ENCODE measurements at regions not wholly inside any gene's neighbourhood (a gene's known extent, or its start where the extent isn't known, plus 50 kb on each side); places are given as distances from the start of the nearest gene placed in this dataset.

DNA sequence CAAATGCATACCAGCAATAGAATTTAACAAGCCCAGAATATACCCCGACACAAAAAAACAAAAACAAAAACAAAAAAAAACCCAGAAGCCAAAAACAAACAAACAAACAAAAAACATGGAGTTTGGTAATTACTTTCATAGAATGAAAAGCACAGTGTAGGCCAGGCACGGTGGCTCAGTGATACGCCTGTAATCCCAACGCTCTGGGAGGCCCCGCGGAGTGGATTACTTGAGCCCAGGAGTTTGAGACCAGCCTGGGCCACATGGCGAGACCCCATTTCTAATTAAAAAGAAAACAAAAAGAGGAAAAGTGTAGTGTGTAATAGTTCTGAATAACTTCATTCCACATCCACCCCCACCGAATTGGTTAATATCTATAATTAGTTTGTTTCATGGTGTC is 1265.7 kb downstream of the NCAM2 start:
- no peak overlapping the region for H3K4me3 ChIP-seq (ENCODE audit: low read depth in 2 of 2, low read length in 1 of 2)
- H3K9ac ChIP-seq: no peak overlapping the region
- H3K9me2 ChIP-seq: no peaks in the 10 kb centered on the region
- POLR2A ChIA-PET: no interaction called here
- H3K4me2 ChIP-seq: no peak overlapping the region
- 68% methylated on average over 8 of the region's 8 CpGs for WGBS (ENCODE audit: low lambda C conversion rate)
- DNase-seq: no peak
- H3K9me3 ChIP-seq: no peaks in the 10 kb centered on the region
- H3K4me1 ChIP-seq (ENCODE audit: control insufficient read depth in 1 of 2, insufficient read depth in 2 of 2, low read depth in 1 of 2, low read length in 1 of 2): no peaks in the 10 kb centered on the region
- H3K36me3 ChIP-seq (replicated peaks in 1 of 2; ENCODE audit: control insufficient read depth in 1 of 2, insufficient read depth in 2 of 2, low read length in 1 of 2): no peaks in the 10 kb centered on the region
- H3K27ac ChIP-seq (ENCODE audit: low read depth in 2 of 2, low read length in 1 of 2): no peak overlapping the region
- no peaks in the 10 kb centered on the region for H3F3A ChIP-seq (replicated peaks; ENCODE audit: insufficient read depth)
- H3K27me3 ChIP-seq (ENCODE audit: insufficient read depth): no peaks in the 10 kb centered on the region
- no peak overlapping the region for H2AFZ ChIP-seq (ENCODE audit: low read depth)
- TF ChIP-seq, protein P1, sequence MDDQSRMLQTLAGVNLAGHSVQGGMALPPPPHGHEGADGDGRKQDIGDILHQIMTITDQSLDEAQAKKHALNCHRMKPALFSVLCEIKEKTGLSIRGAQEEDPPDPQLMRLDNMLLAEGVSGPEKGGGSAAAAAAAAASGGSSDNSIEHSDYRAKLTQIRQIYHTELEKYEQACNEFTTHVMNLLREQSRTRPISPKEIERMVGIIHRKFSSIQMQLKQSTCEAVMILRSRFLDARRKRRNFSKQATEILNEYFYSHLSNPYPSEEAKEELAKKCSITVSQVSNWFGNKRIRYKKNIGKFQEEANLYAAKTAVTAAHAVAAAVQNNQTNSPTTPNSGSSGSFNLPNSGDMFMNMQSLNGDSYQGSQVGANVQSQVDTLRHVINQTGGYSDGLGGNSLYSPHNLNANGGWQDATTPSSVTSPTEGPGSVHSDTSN (IDR thresholded peaks at IDR 0.05): no peak
- TF ChIP-seq JUND (IDR thresholded peaks at IDR 0.05) (no peak), YY1 (IDR thresholded peaks at IDR 0.05; ENCODE audit: low read depth) (no peak), TCF12 (IDR thresholded peaks at IDR 0.05) (no peak), RAD21 (IDR thresholded peaks at IDR 0.05; ENCODE audit: low read length) (no peak), FOSL2 (IDR thresholded peaks at IDR 0.05; ENCODE audit: borderline replicate concordance, low read depth) (no peak), RCOR1 (IDR thresholded peaks at IDR 0.05; ENCODE audit: low read length) (no peak), CHD2 (IDR thresholded peaks at IDR 0.05; ENCODE audit: low read length, partially characterized antibody) (no peak), NFIC (IDR thresholded peaks at IDR 0.05; ENCODE audit: borderline replicate concordance) (no peak)
- TF ChIP-seq, protein P2, sequence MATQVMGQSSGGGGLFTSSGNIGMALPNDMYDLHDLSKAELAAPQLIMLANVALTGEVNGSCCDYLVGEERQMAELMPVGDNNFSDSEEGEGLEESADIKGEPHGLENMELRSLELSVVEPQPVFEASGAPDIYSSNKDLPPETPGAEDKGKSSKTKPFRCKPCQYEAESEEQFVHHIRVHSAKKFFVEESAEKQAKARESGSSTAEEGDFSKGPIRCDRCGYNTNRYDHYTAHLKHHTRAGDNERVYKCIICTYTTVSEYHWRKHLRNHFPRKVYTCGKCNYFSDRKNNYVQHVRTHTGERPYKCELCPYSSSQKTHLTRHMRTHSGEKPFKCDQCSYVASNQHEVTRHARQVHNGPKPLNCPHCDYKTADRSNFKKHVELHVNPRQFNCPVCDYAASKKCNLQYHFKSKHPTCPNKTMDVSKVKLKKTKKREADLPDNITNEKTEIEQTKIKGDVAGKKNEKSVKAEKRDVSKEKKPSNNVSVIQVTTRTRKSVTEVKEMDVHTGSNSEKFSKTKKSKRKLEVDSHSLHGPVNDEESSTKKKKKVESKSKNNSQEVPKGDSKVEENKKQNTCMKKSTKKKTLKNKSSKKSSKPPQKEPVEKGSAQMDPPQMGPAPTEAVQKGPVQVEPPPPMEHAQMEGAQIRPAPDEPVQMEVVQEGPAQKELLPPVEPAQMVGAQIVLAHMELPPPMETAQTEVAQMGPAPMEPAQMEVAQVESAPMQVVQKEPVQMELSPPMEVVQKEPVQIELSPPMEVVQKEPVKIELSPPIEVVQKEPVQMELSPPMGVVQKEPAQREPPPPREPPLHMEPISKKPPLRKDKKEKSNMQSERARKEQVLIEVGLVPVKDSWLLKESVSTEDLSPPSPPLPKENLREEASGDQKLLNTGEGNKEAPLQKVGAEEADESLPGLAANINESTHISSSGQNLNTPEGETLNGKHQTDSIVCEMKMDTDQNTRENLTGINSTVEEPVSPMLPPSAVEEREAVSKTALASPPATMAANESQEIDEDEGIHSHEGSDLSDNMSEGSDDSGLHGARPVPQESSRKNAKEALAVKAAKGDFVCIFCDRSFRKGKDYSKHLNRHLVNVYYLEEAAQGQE (IDR thresholded peaks at IDR 0.05; ENCODE audit: low read depth, low read length): no peak
- H4K20me1 ChIP-seq (ENCODE audit: insufficient read depth): no peaks in the 10 kb centered on the region
- no peaks in the 10 kb centered on the region for H3K79me2 ChIP-seq (ENCODE audit: insufficient read depth)
- CTCF ChIA-PET: no interaction called here

DNA sequence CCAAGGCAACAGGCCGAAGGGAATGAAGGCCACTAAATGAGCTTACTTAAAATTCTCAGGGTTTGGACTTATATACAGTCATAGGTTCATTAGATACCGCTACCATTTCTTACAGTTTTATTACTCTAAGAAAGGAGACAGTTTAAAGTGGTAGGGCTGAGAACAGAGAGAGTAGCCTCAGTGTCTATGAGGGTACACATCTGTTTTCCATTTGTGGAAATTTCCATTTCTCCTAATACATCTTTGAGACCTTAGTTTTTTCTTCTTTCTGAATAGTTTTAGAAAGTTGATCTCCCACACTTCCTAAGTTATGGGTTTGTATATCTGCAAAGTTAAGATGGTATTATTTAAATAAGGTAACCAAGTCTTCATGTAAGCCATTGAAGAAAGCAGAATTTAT is 1279.1 kb downstream of the NCAM2 start:
- no peaks in the 10 kb centered on the region for H3K27me3 ChIP-seq (ENCODE audit: insufficient read depth)
- POLR2A ChIA-PET: no interaction called here
- H2AFZ ChIP-seq (ENCODE audit: low read depth): no peak overlapping the region
- H3K9ac ChIP-seq: no peak overlapping the region
- H3K4me1 ChIP-seq (ENCODE audit: control insufficient read depth in 1 of 2, insufficient read depth in 2 of 2, low read depth in 1 of 2, low read length in 1 of 2): no peaks in the 10 kb centered on the region; a peak in 1 of 4 replicates
- no peak overlapping the region for H3K4me2 ChIP-seq
- H3K36me3 ChIP-seq (replicated peaks in 1 of 2; ENCODE audit: control insufficient read depth in 1 of 2, insufficient read depth in 2 of 2, low read length in 1 of 2): no peaks in the 10 kb centered on the region
- no peaks in the 10 kb centered on the region for H4K20me1 ChIP-seq (ENCODE audit: insufficient read depth)
- H3K4me3 ChIP-seq (ENCODE audit: low read depth in 2 of 2, low read length in 1 of 2): no peak overlapping the region
- no peak overlapping the region for H3K27ac ChIP-seq (ENCODE audit: low read depth in 2 of 2, low read length in 1 of 2)
- H3K79me2 ChIP-seq (ENCODE audit: insufficient read depth): no peaks in the 10 kb centered on the region
- WGBS (ENCODE audit: low lambda C conversion rate): 25% methylated on average over 2 of the region's 2 CpGs
- DNase-seq: no peak
- no peaks in the 10 kb centered on the region; the same call in 1 of the 2 replicates for H3K9me3 ChIP-seq
- CTCF ChIA-PET: no interaction called here
- TF ChIP-seq NRF1 (IDR thresholded peaks at IDR 0.05; ENCODE audit: low read depth, low read length) (no peak), SMC3 (IDR thresholded peaks at IDR 0.05; ENCODE audit: low read depth, low read length) (no peak), TEAD4 (IDR thresholded peaks at IDR 0.05; ENCODE audit: borderline replicate concordance, insufficient read depth) (no peak), RXRA (IDR thresholded peaks at IDR 0.05; ENCODE audit: borderline replicate concordance, low read depth) (no peak), SIN3A (IDR thresholded peaks at IDR 0.05; ENCODE audit: borderline replicate concordance, low read depth, low read length) (no peak)
- TF ChIP-seq, protein P3, sequence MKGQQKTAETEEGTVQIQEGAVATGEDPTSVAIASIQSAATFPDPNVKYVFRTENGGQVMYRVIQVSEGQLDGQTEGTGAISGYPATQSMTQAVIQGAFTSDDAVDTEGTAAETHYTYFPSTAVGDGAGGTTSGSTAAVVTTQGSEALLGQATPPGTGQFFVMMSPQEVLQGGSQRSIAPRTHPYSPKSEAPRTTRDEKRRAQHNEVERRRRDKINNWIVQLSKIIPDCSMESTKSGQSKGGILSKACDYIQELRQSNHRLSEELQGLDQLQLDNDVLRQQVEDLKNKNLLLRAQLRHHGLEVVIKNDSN (IDR thresholded peaks at IDR 0.05; ENCODE audit: borderline replicate concordance, low read depth): no peak
- TF ChIP-seq, protein P4, sequence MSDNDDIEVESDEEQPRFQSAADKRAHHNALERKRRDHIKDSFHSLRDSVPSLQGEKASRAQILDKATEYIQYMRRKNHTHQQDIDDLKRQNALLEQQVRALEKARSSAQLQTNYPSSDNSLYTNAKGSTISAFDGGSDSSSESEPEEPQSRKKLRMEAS (IDR thresholded peaks at IDR 0.05; ENCODE audit: low read depth): no peak
- no peaks in the 10 kb centered on the region for H3F3A ChIP-seq (replicated peaks; ENCODE audit: insufficient read depth)
- H3K9me2 ChIP-seq: no peaks in the 10 kb centered on the region

Data from SK-N-SH (cell line).